Sigmoid colon (tissue), 4 donors: ENCODE measurements at regions not wholly inside any gene's neighbourhood (a gene's known extent, or its start where the extent isn't known, plus 50 kb on each side); places are given as distances from the start of the nearest gene placed in this dataset.

ENCODE experiments used
- POLR2A ChIP-seq, 2 donors: fragments of 450-650 bp; IDR thresholded peaks; one replicate each; pipeline ENCODE4 v1.6.1; 2016; ENCODE audit warnings: antibody characterized with exemption in 2 of 2, mild to moderate bottlenecking in 2 of 2, moderate library complexity in 2 of 2
- POLR2AphosphoS5 ChIP-seq, 4 donors: sonication (generic); formaldehyde crosslinking; IDR thresholded peaks; one replicate each; pipeline ENCODE4 v1.6.1; 2017; ENCODE audit warnings: antibody characterized with exemption in 4 of 4
- TF ChIP-seq, protein P1 (sequence below), 4 experiments: fragments of 450-650 bp in 3 of 4; fragments of 200-600 bp in 1 of 4; IDR thresholded peaks; one replicate each; pipeline ENCODE4 v1.5.1; 2016 to 2019; ENCODE audit warnings: antibody characterized with exemption in 4 of 4, mild to moderate bottlenecking in 3 of 4, moderate library complexity in 2 of 4

- TF ChIP-seq, protein P1, sequence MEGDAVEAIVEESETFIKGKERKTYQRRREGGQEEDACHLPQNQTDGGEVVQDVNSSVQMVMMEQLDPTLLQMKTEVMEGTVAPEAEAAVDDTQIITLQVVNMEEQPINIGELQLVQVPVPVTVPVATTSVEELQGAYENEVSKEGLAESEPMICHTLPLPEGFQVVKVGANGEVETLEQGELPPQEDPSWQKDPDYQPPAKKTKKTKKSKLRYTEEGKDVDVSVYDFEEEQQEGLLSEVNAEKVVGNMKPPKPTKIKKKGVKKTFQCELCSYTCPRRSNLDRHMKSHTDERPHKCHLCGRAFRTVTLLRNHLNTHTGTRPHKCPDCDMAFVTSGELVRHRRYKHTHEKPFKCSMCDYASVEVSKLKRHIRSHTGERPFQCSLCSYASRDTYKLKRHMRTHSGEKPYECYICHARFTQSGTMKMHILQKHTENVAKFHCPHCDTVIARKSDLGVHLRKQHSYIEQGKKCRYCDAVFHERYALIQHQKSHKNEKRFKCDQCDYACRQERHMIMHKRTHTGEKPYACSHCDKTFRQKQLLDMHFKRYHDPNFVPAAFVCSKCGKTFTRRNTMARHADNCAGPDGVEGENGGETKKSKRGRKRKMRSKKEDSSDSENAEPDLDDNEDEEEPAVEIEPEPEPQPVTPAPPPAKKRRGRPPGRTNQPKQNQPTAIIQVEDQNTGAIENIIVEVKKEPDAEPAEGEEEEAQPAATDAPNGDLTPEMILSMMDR (IDR thresholded peaks at IDR 0.05), result no peak
- TF ChIP-seq POLR2A (IDR thresholded peaks at IDR 0.05) (no peak), POLR2AphosphoS5 (IDR thresholded peaks at IDR 0.05) (no peak)
Observed at GRCh38 chr12:58263816-58264215, 322.4 kb downstream of the ATP23 start.
